HG03045 (cell line): ENCODE measurements at regions not wholly inside any gene's neighbourhood (a gene's known extent, or its start where the extent isn't known, plus 50 kb on each side); places are given as distances from the start of the nearest gene placed in this dataset.
A peak's percentile ranks its signal among the peaks of the same experiment; 100 is the strongest.

ENCODE experiments used
- ATAC-seq: cut with Tn5 transposase; IDR thresholded peaks from one replicate; pipeline ENCODE4 v1.9.1; 2021; ENCODE audit warnings: mild to moderate bottlenecking, moderate library complexity; ENCODE audit not compliant: unreplicated experiment

DNA sequence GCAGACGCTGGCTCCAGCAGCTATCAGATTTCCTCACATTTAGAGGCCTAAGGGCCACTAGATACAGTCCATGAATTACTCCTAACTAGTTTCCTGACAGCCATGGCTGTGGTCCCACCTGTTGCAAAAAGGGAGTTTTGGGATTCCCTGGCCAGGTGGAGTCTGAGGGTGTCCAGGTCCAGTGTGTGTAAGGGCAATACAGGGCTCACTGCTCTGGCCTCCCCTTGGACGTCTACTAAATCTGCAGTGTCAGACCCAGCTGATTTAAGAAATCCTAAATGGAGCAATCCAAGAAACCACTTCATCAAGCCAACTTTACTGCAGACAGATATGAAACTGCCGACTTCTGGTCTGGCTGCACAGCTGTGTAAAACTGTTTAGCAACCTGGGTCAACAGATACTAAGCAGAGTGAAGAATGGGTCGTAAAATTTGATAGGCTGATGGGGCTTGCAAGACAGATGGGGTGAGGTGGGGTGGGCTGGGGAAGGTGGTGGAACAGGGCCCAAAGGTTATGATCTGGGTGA is 116.4 kb downstream of the GADD45G start:
- ATAC-seq = no peak

DNA sequence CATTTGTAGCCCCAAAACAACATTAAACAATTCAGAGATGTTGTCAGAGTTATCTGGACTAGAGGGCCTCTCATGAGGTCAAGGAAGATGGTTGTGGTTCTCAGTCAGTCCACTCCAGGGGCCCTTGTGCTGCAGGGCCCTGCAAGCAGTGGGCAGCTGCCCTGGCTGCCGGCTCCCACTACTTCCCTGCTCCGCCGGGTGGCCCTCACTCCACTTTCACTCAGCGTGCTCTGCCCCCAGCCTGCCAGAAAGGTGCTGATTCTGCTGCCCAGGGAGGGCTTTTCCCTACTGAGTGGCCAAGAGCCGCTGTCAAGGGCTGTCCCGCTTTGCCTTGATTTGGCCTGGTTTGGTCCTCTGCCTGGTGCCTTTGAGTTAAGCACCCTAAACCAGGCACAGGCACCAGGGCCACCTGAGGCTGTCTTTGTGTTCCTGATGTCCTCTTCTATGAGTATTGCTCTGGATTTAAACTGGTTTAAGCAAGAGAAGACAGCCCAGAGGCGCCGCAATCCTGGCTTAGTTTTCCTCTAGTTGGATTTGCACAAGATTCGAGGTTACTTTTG is 117.2 kb downstream of the GADD45G start:
- no peak for ATAC-seq

DNA sequence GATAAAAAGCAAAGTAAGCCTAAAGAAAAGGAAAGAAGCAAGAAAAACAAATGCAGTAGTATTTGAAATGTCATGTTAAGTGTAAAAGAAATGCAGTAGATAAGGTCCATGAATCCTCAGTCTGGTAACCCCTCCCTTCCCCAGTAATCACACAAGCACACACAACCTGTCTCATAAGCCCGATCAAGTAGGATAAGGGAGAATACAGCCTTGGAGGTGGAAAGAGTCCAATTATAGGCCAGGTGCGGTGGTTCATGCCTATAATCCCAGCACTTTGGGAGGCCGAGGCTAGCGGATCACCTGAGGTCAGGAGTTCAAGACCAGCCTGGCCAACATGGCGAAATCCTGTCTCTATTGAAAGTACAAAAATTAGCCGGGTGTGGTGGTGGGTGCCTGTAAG is 117.9 kb downstream of the GADD45G start:
- no peak for ATAC-seq

DNA sequence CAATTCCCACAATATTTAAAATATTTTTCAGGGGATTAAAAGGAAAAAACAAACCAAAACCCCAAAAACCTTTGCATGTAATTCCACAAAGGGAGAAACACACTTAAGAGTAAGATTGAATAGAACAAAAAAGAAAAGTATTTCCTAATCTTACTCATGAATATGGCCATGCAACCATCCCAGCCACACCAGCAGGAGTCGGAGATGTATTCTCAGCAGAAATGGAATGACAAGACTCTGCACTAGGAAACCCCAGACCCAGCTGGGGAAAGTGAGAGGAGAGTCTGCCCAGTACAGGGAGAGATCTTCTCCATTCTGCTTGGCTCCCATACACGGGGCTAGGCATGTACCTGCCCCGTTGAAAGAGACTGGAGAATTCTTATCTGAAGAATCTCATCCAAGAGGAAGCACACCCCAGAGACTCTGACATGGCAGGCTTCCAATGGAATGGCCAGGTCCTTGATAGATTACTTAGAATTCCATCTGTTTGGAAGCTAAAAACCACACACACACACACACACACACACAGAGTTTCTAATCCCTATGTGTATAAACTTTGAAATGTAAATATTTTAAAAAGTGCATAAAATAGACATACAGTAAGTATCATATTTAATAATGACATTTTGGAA is 118.8 kb downstream of the GADD45G start:
- ATAC-seq = no peak

DNA sequence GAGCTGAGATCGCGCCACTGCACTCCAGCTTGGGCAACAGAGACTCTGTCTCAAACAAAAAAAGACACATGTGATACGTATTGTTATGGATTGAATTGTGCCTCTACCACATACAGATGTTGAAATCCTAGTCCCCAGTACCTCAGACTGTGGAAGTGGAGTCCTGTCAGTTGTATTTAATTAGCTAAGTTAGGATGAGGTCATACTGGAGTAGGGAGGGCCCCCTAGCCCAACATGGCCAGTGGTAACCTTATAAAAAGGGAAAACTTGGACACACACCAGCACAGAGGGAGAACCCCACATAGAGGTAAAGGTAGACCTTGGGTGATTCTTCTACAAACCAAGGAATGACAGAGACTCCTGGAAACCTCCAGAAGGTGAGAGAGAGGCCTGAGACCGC is 119.8 kb downstream of the GADD45G start:
- no peak for ATAC-seq

DNA sequence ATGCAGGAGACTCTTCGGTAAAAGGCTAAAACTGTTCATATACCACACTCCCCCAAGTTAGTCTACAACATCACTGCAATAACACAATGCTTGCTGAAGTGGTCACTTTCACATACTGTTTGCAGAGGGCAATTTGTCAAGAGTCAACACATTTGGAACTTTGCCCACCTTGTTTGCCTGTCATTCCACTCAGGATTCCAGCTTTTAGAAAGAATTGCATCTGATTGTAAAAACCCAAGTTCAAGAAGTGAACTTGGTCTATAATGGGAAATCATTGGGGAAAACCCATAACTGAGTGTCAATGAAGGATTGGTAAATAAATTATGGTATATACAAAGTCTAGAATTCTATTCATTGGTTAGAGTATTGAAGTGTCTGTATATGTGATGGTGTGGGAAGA is 120.5 kb downstream of the GADD45G start:
- ATAC-seq = no peak

DNA sequence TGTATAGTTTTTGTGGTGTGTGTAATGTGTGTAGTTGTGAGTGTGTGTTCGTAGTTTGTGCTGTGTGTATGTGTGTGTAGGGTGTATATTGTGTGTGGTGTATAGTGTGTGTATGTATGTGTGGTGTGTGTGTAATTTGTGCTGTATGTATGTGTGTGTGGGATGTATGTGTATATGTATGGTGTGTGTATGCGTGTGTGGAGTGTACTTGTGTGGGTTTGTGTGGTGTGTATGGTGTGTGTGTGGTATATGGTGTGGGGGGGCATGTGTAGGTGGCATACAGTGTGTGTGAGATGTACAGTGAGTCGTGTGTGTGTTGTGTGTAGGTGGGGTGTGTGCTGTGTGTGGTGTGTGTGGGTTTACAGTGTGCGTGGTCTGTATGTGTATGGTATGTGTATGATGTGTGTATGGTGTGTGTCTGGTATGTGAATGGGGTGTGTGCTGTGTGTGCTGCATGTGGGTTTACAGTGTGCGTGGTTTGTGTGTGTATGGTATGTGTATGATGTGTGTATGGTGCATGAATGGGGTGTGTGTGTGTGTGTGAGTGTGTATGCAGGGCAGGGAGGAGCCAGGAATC is 125.2 kb downstream of the GADD45G start:
- no peak for ATAC-seq

DNA sequence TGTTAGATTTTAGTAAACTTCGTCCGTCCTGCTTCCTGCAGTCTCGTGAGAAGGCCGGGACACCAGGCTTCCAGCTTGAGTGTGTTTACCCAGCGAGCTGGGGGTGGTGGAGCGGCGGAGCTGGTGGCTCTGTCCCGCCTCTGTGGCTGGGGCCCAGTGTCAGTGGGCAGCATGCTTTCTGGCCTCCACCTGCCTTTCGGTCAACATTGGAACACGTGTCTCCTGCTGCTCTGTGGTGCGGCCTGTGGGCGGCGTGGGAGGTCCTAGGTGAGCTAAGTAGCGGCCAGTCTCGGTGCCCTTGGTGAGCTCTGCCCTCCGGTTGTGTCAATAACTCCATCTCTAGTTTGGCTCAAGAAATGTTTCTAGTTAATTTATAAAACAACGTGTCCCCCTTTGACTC is 125.9 kb downstream of the GADD45G start:
- no peak for ATAC-seq

DNA sequence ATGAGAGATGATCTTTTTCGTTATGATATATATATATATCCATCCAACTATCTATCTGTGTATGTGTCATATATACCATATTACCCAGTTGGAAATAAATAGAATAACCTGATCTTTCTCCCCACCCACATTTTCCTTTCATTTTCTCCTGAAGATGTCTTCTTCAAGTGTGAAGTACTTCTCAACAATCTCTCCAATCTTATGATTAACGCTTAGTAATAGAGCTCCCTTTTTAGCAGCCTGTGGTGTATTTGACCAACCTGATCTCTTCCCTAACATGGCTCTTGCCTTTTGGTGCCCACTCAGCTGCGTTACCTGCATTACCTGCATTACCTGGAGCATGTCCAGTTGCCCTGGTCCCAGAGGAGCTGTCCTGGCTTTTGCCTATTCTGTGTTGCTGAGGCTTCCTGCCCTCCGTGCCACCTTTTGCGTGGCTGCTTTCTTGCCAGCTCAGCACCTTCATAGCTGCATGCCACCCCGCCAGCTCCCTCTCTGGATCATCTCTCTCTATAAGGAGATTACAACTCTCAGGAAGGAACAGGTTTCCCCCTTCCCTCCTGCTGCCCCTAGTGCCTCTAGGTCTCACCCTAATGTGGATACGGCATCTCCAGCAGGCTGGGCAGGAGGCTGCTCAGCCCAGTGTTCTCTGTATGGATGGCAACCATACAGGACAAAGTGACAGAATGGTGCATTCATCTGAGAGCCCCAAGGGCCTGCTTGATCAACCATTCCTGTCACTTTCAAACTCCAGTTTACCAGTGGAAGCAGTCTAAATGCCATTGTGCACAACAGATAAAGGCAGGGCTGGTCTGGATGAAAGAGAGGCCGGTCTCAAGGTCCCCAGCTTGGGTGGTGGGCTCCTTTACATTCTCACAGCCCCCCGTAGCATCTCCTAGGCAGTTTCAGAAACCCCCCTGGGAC is 126.7 kb downstream of the GADD45G start:
- no peak for ATAC-seq

DNA sequence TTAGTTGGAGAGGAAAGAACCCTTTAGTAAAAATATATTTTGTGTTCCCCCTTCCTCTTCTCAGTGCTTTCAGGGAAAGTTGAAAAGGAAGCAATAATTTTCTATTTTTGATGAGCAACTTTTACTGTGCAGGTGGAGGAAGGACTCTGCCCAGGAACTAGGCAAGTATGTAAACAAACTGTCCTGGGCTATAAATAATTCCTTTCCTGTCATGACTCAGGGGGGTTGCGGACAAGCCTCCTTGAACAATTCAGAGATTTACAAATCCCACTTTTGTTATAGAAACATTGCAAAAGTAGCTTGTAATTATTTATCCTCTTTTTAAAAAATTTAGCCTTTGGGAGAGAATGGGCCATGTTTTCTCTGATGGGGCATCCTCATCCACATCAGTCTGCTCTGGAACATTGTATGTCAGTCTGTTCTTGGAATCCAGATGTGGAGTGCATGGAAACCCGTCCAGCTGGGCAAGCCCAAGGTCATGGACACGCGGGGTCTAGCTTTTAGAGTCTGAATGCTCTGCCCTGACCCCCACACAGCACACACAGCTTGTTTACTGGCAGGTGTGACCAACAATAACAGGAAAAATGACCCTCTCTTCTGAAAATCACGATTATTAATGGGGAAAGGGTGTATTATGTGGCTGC is 127.6 kb downstream of the GADD45G start:
- no peak for ATAC-seq

DNA sequence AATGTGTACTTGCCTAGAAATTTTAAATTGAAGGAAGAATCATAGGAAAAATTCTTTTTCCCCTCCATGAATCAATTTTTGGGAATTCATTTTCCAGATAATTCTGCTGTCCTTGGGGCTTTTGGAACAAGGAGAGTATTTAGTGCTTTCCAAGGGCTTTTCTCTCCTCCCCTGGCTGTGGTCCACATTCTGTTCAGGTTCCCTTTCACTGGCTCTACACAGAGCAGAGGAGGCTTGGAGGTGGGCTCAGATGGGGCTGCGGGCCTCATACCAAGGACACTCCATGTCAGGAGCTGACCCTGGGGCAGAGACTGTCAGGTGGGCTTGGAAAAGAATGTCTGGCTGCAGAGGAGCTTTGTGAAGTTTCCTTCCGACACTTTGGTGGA is 128.1 kb downstream of the GADD45G start:
- no peak for ATAC-seq

DNA sequence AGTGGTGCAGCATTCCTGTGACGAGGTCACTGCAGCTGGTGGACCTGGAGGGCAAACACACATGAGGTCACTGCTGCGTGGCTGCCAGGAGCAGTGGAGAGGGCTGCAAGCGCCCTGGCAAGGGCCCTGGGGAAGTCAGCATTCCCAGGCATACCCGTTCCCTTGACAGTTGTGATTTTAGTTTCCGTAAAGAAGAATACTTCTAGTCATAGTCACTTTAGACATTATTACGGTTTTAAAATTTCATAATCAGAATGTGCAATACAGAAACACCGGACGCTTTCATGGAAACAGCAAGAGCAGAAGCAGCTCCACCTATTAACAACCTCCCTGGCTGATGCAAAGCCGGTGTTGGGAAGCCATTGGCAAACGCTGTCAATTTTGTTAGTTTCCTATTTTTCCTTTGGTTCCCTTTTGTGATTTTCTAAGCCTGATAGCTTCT is 129.8 kb downstream of the GADD45G start:
- no peak for ATAC-seq

DNA sequence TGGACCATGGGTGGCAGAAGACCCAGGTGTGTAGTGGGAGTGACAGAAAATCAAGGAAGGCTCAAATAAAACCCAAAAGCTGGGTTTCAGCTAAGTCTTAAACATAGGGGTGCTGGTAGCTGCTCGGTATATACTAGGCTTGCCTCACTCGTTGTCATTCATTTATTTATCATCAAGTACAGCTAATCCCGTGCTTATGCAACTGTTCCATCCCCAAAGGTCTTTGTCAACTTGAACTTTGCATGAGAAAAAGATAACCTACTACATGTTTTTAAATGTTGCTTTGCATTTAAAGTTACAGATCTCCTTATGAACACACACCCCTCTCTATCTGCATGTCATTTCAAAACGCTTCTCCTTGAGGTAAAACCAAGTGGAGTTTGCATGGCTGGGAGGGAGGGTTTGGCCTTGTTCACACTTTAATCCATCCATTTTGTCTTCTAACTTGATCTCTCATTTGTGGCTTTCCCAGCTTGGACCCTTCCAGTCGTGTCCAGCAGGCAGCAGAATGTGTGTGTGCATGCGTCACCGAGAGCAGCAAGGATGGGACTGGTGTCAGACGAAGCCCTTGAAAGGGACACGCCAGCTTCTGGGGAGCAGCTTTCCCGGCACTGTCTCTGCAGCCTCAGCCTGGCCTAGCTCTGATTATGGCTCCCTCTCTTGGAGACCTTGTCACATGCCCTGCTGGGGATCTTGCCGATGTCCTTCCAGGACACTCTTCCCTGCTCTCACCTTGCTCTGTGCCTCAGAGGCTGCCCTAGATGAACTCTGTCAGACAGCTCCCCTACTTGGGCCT is 133.5 kb downstream of the GADD45G start:
- ATAC-seq = no peak

DNA sequence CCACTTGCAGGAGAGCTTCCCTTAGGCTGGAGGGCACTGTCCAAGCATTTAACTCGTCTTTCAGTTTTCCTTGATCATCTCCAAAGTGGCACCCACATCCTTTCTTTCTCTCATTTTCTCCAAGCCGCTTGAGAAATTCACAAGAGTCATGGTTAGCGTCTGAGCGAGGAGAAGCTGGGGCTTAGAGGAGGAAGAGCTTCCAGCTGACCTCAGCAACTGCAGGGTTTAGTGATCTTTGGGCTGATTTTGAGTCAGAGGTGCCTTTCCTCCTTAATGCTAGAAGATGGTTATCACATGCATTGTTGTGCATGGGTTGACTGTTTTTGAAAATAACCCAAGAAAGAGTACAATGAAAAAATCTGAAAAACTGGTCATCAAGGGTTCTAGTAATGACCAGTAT is 134.7 kb downstream of the GADD45G start:
- ATAC-seq = no peak

DNA sequence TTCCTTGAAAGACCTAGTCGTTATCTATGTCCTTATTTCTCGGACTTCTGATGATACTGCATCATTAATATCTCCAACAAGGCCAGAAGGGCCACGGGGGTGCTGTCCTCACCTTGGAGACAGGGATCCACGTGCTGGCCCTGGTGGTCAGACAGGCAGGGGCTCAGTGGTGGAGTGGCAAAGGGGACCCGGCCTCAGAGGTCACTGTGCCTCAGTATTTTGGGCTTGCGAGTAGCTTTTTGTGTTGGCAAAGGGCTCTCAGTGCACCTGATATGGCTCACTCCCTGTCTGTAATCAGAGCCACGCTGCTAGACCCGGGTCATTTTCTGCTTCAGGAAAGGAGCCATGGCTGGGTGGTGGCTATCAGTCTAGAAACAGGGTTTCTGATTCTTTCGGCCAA is 135.1 kb downstream of the GADD45G start:
- no peak for ATAC-seq

DNA sequence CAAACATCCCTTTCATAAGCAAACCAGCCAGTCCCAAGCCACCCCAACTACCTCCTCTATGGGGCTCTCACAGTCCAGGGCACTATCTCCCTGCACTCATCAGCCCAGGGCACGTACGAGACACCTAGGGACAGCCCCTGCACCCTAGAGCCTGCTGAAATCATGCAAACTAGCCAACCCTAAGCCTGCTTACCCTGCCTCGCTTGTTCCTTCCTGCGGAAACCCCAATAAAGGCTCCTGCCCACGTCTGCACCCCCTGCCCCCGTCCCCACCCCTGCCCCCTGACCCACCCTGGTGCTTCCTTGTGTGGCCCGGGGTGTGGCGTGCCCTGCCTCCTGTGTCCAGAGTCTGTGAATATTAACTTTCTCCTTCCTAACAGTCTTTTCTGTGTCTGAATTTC is 135.9 kb downstream of the GADD45G start:
- ATAC-seq = peak; percentile 65

DNA sequence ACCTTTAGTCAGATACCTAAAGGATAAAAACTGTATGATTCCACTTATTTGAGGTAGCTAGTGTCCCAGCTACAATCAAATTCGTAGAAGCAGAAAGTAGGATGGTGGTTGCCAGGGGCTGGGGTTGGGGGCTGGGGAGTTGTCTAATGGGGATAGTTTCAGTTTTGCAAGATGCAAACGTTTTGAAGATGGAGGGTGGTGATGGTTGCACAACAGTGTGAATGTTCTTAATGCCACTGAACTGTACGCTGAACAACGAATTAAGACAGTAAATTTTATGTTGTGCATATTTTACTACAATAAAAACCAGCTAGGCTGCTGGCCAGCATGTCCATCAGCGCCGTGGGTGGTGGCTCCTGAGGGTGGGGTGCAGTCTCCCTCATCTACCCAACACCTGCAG is 137.8 kb downstream of the GADD45G start:
- ATAC-seq = no peak

DNA sequence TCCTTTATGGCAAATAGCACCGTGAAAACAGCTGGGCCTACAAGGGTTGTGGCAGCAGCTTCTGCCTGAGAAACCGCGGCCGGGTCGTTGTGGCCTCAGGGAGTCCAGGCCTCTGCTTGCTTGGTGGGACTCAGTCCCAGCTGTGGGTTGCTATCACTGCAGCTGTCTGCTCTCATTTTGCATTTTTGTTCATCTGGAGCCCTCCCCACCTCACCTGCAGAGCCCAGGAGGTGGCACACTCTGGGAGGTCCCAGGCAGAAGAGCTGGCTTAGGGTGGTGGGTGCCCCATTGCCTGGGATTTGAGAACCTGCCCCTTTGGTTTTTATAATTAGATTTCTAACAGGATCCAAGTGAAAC is 138.4 kb downstream of the GADD45G start:
- ATAC-seq = peak; percentile 47

DNA sequence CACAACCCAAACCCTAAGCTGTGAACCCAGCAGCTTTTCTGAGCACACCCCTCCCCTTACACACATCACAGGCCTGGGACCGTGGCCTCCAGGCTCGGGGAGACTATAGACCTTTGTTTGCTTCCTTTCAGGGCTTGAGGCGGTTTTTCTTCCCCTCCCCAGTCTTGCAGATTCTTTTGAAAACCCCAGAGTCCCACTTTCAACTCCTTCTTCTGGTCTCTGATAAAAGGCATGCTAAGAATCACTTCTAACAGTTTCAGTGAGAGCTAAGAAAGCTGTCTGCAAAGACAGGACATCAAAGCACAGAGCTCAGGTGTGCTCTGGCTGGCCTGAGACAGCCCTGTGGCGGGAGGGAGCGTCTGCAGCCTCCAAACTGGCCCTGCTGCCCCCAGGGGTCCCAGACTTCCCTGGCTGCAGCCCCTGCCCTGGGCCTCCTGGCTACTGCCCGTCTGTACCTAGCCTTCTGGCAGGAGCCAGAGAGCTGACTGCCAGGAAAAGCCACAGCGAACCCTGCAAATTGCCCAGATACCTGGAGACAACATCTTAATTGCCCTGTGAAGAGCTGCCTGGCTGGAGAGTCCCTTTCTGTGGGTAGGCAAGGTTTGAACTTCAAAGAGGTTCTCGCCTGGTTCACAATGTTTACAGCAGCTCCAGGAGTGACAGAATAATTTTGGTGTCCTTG is 138.9 kb downstream of the GADD45G start:
- peak; percentile 34 for ATAC-seq

DNA sequence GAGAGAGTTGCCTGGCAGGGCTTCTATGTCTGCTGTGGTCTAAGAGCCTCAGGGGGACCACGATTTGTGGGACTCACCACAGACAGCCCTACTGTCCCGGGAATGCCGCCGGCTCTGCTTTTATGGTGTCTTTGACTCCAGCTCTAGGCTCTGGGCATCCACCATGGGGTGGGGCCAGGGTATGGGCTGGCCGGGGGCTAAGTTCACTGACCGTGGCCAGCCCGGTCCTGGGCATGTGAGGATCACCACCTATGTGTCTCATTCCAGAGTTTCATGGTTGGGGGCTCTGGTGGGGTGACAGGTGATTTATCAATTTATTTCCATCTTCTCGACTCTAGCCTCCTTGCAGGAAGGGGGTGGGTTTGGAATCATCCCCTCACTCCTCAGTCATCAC is 139.4 kb downstream of the GADD45G start:
- ATAC-seq = no peak
